ENCODE measurements at regions not wholly inside any gene's neighbourhood (a gene's known extent, or its start where the extent isn't known, plus 50 kb on each side); places are given as distances from the start of the nearest gene placed in this dataset.

DNA sequence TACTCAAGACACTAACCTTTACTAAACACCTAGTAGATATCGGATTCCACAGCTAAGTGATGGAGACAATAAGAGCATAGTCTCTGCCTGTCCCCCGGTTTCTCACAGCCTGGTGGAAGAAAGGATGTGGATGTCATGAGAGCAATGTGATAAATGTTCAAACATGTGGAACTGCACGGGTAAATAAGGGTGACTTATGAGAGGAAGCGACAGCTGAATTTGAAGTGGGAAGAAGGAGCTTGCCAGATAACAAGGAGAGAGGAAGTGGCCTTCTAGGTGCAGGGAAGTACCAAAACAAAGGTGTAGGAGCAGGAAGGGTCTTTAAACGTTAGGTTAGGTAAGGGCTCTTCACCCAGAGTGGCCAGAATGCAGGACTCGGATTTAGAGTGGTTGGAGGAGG is 178.6 kb upstream of the NRIP1 start:
- no peaks in the 10 kb centered on the region for H3K9me3 Mint-ChIP-seq
- Histone ChIP-seq H3K4me3 (replicated peaks in 1 of 3; ENCODE audit: low read depth in 2 of 3, low read length in 3 of 3) (no peak overlapping the region), H3K4me2 (replicated peaks; ENCODE audit: extremely low read depth, low read length, poor library complexity, severe bottlenecking) (no peak overlapping the region), H3K9me3 (replicated peaks in 1 of 2; ENCODE audit: control insufficient read depth in 1 of 2, insufficient read depth in 1 of 2, low read length in 2 of 2) (no peaks in the 10 kb centered on the region), H3K79me2 (ENCODE audit: insufficient read depth, low read length) (no peaks in the 10 kb centered on the region), H2AFZ (ENCODE audit: insufficient read depth, low read depth, low read length, poor library complexity, severe bottlenecking) (no peak overlapping the region), H3K36me3 (replicated peaks in 1 of 2; ENCODE audit: control insufficient read depth in 1 of 2, insufficient read depth in 2 of 2, low read length in 2 of 2) (no peaks in the 10 kb centered on the region), H3K27me3 (ENCODE audit: control insufficient read depth in 2 of 2, insufficient read depth in 2 of 2, low read length in 2 of 2) (no peaks in the 10 kb centered on the region), H3K9ac (ENCODE audit: insufficient read depth, low read length, poor library complexity, severe bottlenecking) (no peak overlapping the region), H3K27ac (ENCODE audit: low read depth in 1 of 2, low read length in 2 of 2) (no peak overlapping the region), H4K20me1 (ENCODE audit: insufficient read depth, low read length) (no peaks in the 10 kb centered on the region), H3K4me1 (ENCODE audit: control insufficient read depth in 1 of 2, insufficient read depth in 2 of 2, low read length in 2 of 2) (no peaks in the 10 kb centered on the region)
- 13% methylated on average over 5 of the region's 6 CpGs for WGBS (ENCODE audit: insufficient coverage)
- H3K4me3 Mint-ChIP-seq: no peak overlapping the region
- DNase-seq: no peak
- peaks cover 5% of the 10 kb centered on the region for H3K4me1 Mint-ChIP-seq
- H3K36me3 Mint-ChIP-seq: no peaks in the 10 kb centered on the region
- TF ChIP-seq, protein P1, sequence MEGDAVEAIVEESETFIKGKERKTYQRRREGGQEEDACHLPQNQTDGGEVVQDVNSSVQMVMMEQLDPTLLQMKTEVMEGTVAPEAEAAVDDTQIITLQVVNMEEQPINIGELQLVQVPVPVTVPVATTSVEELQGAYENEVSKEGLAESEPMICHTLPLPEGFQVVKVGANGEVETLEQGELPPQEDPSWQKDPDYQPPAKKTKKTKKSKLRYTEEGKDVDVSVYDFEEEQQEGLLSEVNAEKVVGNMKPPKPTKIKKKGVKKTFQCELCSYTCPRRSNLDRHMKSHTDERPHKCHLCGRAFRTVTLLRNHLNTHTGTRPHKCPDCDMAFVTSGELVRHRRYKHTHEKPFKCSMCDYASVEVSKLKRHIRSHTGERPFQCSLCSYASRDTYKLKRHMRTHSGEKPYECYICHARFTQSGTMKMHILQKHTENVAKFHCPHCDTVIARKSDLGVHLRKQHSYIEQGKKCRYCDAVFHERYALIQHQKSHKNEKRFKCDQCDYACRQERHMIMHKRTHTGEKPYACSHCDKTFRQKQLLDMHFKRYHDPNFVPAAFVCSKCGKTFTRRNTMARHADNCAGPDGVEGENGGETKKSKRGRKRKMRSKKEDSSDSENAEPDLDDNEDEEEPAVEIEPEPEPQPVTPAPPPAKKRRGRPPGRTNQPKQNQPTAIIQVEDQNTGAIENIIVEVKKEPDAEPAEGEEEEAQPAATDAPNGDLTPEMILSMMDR (IDR thresholded peaks at IDR 0.05): no peak
- no peak overlapping the region for H3K27ac Mint-ChIP-seq
- H3K27me3 Mint-ChIP-seq (ENCODE audit: low read depth in 3 of 3): peaks cover 0 to 2% (median 1%) of the 10 kb centered on the region in 3 donors
- intact Hi-C loops (cut with micrococcal nuclease): loop anchor here in 1 of 2 donors (10.0 kb wide), 1 partner anchor 51 kb away; no protein-coding TSS in a partner anchor

DNA sequence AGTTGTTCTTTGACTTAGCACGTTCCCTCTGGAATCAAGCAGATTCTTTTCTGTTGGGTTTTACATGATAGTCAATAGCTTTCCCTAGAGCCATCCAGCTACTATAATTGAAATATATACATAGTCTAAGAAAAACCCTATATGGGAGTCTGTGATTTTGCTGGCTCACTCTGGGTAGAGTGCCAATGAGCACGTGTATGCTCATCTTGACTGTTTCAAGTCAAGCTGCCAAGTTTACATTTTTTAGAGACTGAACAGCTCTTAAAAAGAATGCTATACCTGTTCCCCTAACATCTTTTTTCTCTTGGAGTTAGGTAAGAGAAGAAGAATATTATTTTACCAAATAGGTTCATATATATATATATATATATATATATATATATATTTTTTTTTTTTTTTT is 182.8 kb upstream of the NRIP1 start:
- intact Hi-C loops (cut with micrococcal nuclease): loop anchor here in 1 of 2 donors (10.0 kb wide), 1 partner anchor 47 kb away; no protein-coding TSS in a partner anchor
- Histone ChIP-seq H3K27ac (ENCODE audit: low read depth in 1 of 2, low read length in 2 of 2) (no peak overlapping the region), H3K4me3 (replicated peaks in 1 of 3; ENCODE audit: low read depth in 2 of 3, low read length in 3 of 3) (no peak overlapping the region), H2AFZ (ENCODE audit: insufficient read depth, low read depth, low read length, poor library complexity, severe bottlenecking) (no peak overlapping the region), H3K36me3 (replicated peaks in 1 of 2; ENCODE audit: control insufficient read depth in 1 of 2, insufficient read depth in 2 of 2, low read length in 2 of 2) (no peaks in the 10 kb centered on the region), H3K9me3 (replicated peaks in 1 of 2; ENCODE audit: control insufficient read depth in 1 of 2, insufficient read depth in 1 of 2, low read length in 2 of 2) (no peaks in the 10 kb centered on the region), H3K4me1 (ENCODE audit: control insufficient read depth in 1 of 2, insufficient read depth in 2 of 2, low read length in 2 of 2) (peaks cover 8 to 9% of the 10 kb centered on the region in 2 donors), H3K4me2 (replicated peaks; ENCODE audit: extremely low read depth, low read length, poor library complexity, severe bottlenecking) (no peak overlapping the region), H3K9ac (ENCODE audit: insufficient read depth, low read length, poor library complexity, severe bottlenecking) (no peak overlapping the region), H4K20me1 (ENCODE audit: insufficient read depth, low read length) (no peaks in the 10 kb centered on the region), H3K27me3 (ENCODE audit: control insufficient read depth in 2 of 2, insufficient read depth in 2 of 2, low read length in 2 of 2) (no peaks in the 10 kb centered on the region), H3K79me2 (ENCODE audit: insufficient read depth, low read length) (no peaks in the 10 kb centered on the region)
- TF ChIP-seq, protein P1 (IDR thresholded peaks at IDR 0.05): no peak
- Mint-ChIP-seq H3K9me3 (no peaks in the 10 kb centered on the region), H3K36me3 (no peaks in the 10 kb centered on the region), H3K4me1 (peaks cover 14% of the 10 kb centered on the region), H3K27me3 (ENCODE audit: low read depth in 3 of 3) (peaks cover 0 to 2% (median 0%) of the 10 kb centered on the region in 3 donors), H3K4me3 (no peak overlapping the region), H3K27ac (no peak overlapping the region)
- no peak for DNase-seq
- no CpG with 5 or more reads among the region's 2 CpGs for WGBS (ENCODE audit: insufficient coverage)

Data from CD14-positive monocyte (primary cell).